Right atrium auricular region (tissue), 2 donors: ENCODE measurements at regions not wholly inside any gene's neighbourhood (a gene's known extent, or its start where the extent isn't known, plus 50 kb on each side); places are given as distances from the start of the nearest gene placed in this dataset.

ENCODE experiments used
- DNase-seq: peaks from one replicate; pipeline ENCODE4 v3.0.0-alpha.2; 2019; ENCODE audit warnings: low spot score
- H3K27ac ChIP-seq, 2 donors: fragments of 200-600 bp; sonication (generic); 1 replicate in 1 of 2; 2 replicates in 1 of 2; pipeline ENCODE4 v1.5.1; 2016 to 2019
- H3K27me3 ChIP-seq, 2 donors: fragments of 200-600 bp; sonication (generic); one replicate each; pipeline versions ENCODE4 v1.5.1 to v1.6.0; 2017 to 2019
- H3K36me3 ChIP-seq: fragments of 200-600 bp; sonication (generic); one replicate; pipeline ENCODE4 v1.5.1; 2016
- H3K4me1 ChIP-seq, 2 donors: fragments of 200-600 bp; sonication (generic); one replicate each; pipeline versions ENCODE4 v1.5.1 to v1.6.0; 2017 to 2019
- H3K4me3 ChIP-seq, 2 donors: fragments of 200-600 bp; sonication (generic); 1 replicate in 1 of 2; 2 replicates in 1 of 2; pipeline ENCODE4 v1.5.1; 2017 to 2019; ENCODE audit warnings: mild to moderate bottlenecking in 1 of 2, moderate library complexity in 1 of 2
- H3K9me3 ChIP-seq, 2 donors: fragments of 200-600 bp; sonication (generic); one replicate each; pipeline ENCODE4 v1.5.1; 2019
- TF ChIP-seq, protein P1 (sequence below), 2 donors: fragments of 200-600 bp; sonication (generic); IDR thresholded peaks; one replicate each; pipeline ENCODE4 v1.5.1; 2019; ENCODE audit warnings: antibody characterized with exemption in 2 of 2

DNA sequence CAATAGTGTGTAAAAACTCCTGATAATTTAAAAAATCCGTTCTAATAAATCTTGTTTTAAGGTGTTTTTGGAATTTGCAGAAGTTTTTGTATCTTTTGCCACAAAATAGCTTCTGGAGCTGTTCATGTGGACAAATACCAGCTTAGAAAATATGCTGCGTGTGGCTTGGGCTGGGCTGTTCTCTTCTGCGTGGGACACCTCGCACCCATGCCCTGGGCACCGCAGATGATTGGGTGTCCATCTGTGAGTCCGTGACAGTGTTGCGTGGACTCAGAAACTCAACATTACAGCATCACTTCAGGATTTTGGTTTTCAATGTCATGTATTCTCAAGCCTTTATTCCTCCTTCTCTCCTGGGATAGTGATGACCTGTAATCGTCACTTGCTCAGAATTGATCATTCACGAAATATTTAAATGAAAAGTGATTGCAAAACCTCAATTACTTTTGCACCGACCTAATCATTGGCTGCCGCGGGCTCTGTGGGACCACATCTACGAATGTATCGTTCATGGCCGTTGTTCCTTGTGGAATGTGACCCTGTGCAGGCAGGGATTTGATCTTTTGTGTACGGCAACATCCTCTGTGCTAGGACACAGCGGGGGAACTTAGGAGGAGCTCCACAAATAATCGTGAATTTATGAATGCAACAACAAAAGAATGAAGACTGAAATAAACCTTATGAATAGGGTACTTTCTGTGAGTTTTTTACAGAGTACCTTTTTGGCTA lies 210.3 kb upstream of the FOXF1 start:
- no peaks in the 10 kb centered on the region for H3K4me1 ChIP-seq
- H3K27me3 ChIP-seq, result peaks cover 14 to 24% of the 10 kb centered on the region in 2 donors
- no peaks in the 10 kb centered on the region for H3K36me3 ChIP-seq
- TF ChIP-seq, protein P1, sequence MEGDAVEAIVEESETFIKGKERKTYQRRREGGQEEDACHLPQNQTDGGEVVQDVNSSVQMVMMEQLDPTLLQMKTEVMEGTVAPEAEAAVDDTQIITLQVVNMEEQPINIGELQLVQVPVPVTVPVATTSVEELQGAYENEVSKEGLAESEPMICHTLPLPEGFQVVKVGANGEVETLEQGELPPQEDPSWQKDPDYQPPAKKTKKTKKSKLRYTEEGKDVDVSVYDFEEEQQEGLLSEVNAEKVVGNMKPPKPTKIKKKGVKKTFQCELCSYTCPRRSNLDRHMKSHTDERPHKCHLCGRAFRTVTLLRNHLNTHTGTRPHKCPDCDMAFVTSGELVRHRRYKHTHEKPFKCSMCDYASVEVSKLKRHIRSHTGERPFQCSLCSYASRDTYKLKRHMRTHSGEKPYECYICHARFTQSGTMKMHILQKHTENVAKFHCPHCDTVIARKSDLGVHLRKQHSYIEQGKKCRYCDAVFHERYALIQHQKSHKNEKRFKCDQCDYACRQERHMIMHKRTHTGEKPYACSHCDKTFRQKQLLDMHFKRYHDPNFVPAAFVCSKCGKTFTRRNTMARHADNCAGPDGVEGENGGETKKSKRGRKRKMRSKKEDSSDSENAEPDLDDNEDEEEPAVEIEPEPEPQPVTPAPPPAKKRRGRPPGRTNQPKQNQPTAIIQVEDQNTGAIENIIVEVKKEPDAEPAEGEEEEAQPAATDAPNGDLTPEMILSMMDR (IDR thresholded peaks at IDR 0.05), result no peak
- no peak for DNase-seq
- H3K27ac ChIP-seq, result no peak overlapping the region
- no peak overlapping the region for H3K4me3 ChIP-seq
- H3K9me3 ChIP-seq, result no peaks in the 10 kb centered on the region

DNA sequence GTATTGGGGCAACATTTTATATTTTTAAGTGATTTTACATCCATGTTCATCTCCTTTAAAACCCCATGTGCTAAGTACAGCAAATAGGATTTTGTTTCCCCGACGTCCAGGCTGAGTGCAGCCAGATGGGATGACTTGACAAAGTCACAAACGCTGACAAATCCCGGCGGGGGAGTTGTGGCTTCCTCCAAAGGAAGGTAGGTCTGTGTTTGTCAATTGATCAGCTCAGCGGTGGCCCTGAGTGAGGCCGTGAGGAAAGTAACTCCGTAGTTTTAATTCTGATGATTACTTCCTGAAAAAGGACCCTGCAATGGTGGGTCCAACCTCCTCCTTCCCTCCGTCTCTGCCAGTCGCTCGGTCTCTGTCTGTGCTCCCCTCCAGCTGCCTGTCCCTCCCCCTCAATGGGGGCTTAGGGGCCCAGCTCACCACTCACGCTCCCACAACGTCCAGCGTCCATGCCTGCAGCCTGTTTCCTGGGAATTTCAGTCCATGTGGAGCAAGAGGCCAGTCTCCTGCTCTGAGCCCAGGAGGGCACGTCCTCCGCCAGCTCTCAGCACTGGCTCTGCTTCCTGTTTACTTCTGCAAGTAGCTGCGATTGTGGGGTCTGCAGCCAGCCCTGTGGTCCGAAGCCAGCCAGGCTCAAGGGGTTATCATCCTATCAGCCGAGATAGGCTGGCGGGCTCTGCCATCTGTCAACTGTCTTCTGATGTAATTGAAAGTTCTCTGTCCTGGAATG lies 209.4 kb upstream of the FOXF1 start:
- no peak for DNase-seq
- TF ChIP-seq, protein P1 (IDR thresholded peaks at IDR 0.05), result no peak
- Histone ChIP-seq H3K27ac (no peak overlapping the region), H3K27me3 (peaks cover 14 to 20% of the 10 kb centered on the region in 2 donors), H3K4me3 (no peak overlapping the region), H3K9me3 (no peaks in the 10 kb centered on the region), H3K36me3 (no peaks in the 10 kb centered on the region), H3K4me1 (no peaks in the 10 kb centered on the region)

DNA sequence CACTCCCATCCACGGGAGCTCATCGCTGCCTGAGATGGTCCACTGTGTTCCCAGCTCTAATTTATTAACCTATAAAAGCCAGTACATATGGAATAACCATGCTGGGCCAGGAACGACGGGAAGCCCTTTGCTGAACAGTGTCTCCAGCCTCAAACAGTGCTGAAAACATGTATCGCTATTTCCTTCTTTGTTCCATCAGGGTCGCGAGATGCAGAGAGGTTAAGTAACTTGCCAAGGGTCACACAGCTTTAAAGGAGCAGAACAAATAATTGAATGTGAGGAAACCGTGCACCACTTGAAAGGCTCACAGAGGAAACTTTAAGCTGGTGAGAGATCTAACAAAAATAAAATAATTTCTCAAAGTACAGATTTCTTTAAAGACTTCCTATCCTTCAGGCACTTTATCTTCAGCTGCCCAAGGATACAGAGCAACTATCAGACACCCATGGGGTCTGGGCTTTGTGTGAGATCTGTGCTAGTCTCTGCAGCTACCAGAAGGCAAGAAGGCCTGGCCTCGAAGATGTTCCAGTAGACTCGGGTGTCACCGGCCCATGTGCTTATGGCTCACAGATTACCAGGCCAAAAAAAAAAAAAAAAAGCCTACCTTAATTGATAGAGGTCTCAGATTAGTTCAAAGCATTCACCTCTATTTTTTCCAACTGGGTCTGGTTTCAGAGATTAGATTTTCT lies 207.8 kb upstream of the FOXF1 start:
- no peak for DNase-seq
- Histone ChIP-seq H3K27me3 (peaks cover 14 to 17% of the 10 kb centered on the region in 2 donors), H3K27ac (no peak overlapping the region)

DNA sequence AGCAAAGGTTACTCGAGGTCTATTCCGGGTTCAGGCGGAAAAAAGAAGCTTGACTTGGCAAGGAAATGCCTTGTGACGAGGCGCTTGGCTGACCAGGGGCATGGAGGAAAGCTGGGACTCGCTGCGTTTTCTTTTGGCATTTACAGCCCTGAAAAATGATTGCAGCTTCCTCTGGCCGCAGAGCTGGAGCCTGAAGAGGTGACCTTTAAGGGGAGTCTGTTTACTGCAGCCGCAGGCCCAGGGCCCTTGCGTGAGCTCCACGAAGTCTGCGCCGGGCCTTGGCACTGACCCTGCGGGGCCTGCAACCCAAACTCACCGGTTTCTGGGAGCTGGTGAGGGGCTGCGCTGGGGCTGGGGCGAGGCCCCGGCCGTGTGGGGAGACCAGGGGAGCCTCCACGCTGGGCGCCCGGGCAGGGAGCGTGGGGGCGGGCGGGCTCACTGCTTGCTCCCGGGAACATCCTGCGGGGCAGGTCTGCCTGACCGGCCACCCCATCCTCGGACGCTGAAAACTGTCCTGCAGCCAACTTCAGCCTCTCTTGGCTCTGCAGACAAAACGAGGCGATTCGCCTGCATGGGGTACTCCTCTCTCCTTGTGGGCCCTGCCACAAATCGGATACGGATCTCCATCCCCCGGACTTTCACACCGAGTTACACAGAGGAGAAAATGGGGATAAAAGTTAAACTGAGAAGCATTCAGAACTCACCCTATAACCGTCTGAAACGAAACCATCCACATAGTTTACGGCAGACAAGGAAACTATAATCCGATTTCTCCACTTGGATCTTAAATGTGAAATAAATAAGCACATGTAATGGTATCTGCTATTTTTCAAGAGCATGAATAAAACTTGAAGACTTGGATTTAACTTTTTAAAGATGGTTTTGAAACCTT lies 206.3 kb upstream of the FOXF1 start:
- no peaks in the 10 kb centered on the region for H3K36me3 ChIP-seq
- no peaks in the 10 kb centered on the region for H3K4me1 ChIP-seq
- no peak overlapping the region for H3K27ac ChIP-seq
- peaks cover 9 to 14% of the 10 kb centered on the region in 2 donors for H3K27me3 ChIP-seq
- no peak for DNase-seq
- peak overlapping the region in 1 of 2 donors; percentile 18 for H3K4me3 ChIP-seq
- TF ChIP-seq, protein P1 (IDR thresholded peaks at IDR 0.05), result no peak
- H3K9me3 ChIP-seq, result no peaks in the 10 kb centered on the region

More for the DNA sequence above, 207.8 kb upstream of the FOXF1 start:
- no peaks in the 10 kb centered on the region for H3K4me1 ChIP-seq
- no peaks in the 10 kb centered on the region for H3K36me3 ChIP-seq
- no peak overlapping the region for H3K4me3 ChIP-seq
- TF ChIP-seq, protein P1 (IDR thresholded peaks at IDR 0.05), result no peak
- H3K9me3 ChIP-seq, result no peaks in the 10 kb centered on the region

DNA sequence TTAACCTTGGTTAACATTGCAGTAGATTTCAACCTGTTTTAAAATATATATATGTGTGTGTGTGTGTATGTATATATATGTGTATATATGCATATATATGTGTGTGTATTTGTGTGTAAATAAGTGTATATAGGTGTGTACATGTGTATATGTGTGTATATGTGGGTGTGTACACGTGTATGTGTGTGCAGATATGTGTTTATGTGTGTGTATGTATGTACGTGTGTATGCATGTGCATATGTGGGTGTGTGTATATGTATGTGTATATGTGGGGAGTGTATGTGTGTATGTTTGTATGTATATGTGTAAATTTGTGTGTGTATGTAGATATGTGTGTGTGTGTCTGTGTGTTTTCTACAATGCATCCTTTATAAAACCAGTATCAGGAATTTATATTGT lies 205.5 kb upstream of the FOXF1 start:
- TF ChIP-seq, protein P1 (IDR thresholded peaks at IDR 0.05), result no peak
- DNase-seq, result no peak
- Histone ChIP-seq H3K27me3 (peaks cover 8 to 9% of the 10 kb centered on the region in 2 donors), H3K27ac (no peak overlapping the region), H3K4me1 (no peaks in the 10 kb centered on the region), H3K4me3 (no peak overlapping the region), H3K9me3 (no peaks in the 10 kb centered on the region), H3K36me3 (no peaks in the 10 kb centered on the region)
